ENCODE measurements at regions not wholly inside any gene's neighbourhood (a gene's known extent, or its start where the extent isn't known, plus 50 kb on each side); places are given as distances from the start of the nearest gene placed in this dataset.
"Not testable (repeated sequence)": the region's sequence is repeated elsewhere in the genome, so short reads cannot be mapped to it uniquely, and the experiment has no call there.

DNA sequence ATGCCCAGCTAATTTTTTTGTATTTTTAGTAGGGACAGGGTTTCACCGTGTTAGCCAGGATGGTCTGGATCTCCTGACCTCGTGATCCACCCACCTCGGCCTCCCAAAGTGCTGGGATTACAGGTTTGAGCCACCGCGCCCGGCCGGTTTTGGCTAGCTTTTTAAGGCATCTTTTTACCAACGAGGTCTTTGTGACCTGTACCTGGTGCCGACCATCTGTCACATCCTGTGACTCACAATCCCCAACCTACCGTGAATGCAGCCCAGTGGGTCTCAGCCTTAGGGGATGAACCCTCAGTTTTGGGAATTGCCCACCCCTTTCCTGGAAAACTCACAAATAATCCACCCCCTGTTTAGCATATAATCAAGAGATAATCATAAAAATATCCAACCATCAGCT, 607.4 kb upstream of the RBFOX1 start:
- ATAC-seq; DNase-seq (ENCODE audit: missing footprints); intact Hi-C loops (cut with DNase I): not testable (repeated sequence)

DNA sequence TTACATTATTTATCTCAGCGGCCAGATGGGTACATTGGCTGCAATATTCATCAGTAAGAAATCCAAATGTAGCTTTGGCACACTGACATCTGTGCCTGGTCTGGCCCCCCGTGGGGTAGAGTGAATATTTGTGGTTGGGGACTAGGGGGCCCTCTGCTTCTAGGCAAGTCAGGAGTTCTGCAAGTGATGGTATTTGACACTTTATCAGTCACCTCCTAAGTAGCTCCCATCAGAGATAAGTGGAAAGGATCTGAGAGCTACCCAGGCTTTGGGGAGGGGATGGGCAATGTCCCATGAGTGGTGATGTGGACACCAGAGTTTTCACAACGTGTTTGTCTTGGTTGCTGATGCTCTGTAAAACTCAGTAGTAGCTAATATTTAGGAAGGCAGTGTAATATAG, 609.9 kb upstream of the RBFOX1 start:
- intact Hi-C loops (cut with DNase I), result no loop called here
- DNase-seq (ENCODE audit: missing footprints), result no peak
- no peak for ATAC-seq

- no peak for DNase-seq (ENCODE audit: missing footprints)
- intact Hi-C loops (cut with DNase I), result no loop called here
- no peak for ATAC-seq
These were observed 618.1 kb upstream of the RBFOX1 start for GRCh38 chr16:6714510-6714909.

DNA sequence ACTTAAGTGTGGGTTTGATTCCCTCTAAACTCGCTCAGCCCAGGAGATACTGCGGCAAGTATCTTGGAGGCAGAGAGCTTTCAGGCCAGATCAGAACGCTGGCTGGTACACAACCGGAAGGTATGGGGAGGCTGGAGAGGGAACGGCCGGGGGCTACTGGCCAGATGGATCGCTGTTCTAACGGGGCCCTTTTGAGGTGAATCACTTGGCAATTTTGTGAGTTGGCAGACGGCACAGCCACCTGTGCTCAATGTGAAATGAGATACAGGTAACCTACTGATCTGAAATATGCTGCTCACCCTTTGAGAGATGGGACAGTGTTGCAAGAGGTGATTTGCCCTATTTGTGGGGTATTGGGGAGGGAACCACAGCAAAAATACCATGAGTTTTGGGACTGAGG, 622.9 kb upstream of the RBFOX1 start:
- ATAC-seq (no peak), DNase-seq (ENCODE audit: missing footprints) (no peak)
- intact Hi-C loops (cut with DNase I), result no loop called here

DNA sequence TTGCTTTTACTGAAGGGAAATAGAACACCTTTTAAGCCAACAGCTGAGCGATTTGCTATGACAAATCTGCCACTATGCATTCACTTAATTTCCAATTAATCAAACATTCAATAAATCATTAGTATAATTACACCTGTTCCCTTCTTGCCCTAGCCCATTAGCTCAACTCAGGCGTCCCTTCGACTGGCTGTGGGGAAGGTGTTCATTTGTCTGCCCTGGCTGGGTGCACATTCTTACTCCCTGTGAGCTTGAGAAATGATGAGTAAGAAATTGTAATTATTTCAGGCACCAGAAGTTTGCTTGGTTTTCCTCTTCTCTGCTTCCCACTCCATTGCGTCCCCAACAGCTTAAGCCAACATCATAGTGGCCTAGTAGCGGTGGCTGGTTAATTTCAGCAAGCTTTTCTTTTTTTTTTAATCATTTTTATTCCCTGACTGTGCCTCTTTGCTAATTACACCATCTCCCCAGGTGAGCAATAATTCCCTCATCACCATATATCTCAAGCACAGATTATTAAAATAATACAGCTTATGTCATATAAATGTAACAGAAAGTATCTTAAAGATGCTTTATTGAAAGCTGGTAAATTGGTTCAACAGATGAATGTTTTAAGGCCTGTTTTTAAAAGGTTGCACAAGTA, 623.9 kb upstream of the RBFOX1 start:
- ATAC-seq, result no peak
- intact Hi-C loops (cut with DNase I), result no loop called here
- DNase-seq (ENCODE audit: missing footprints), result no peak

DNA sequence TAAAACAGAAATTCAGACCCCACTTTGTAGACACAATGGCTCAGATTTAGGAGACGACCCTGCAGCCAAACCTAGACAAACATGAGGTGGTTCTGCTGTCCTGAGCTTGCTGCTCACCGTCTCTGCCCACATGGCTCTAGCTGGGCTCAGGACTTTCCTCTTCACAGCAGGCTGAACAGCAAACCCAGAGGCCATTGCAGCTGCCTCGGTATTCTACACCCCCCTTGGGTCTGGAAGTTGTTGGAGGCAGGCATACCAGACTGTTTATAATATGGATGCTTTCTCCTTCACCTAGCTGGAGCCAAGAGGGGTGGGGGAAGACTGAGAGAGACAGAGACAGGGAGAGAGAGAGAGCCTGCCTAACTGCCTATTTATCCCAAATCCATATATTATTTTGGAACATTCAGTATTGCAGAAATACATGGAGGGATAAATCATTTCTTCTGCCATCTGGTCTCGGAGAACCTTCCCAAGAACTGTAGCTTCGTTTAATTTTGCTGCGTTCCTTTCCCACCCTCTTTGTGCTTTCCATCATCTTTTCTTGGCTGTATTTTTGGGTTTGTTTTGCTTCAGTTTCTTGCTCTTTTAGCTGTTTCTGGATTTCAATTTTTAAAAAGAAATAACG, 628.2 kb upstream of the RBFOX1 start:
- ATAC-seq (no peak), DNase-seq (ENCODE audit: missing footprints) (no peak)
- intact Hi-C loops (cut with DNase I), result no loop called here

GRCh38 chr16:6701096-6701495, 631.5 kb upstream of the RBFOX1 start:
- ATAC-seq (no peak), DNase-seq (ENCODE audit: missing footprints) (no peak)
- intact Hi-C loops (cut with DNase I), result no loop called here

- intact Hi-C loops (cut with DNase I), result no loop called here
- no peak for DNase-seq (ENCODE audit: missing footprints)
- ATAC-seq, result no peak
These were observed 634.1 kb upstream of the RBFOX1 start for GRCh38 chr16:6698548-6698947.

DNA sequence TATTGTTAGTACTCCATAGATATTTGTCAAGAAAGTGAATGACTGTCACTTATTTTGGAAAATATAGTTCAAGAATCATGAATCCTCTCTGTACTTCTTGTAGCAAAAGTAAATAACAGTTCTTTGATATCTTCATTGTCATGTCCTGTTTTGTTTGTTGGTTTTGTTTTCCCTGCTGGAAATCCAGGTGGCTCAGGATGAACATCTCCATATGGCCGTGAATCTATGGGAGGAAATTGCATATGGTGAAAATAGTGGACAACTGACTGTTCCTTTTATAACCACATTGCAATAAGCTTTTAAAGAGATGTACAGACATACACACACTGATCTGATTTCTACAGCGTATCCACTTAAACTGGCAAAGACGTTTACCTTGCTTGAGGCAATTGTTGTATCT, 637.0 kb upstream of the RBFOX1 start:
- DNase-seq (ENCODE audit: missing footprints) (no peak), ATAC-seq (no peak)
- intact Hi-C loops (cut with DNase I), result no loop called here

- no peak for DNase-seq (ENCODE audit: missing footprints)
- intact Hi-C loops (cut with DNase I), result no loop called here
- ATAC-seq, result no peak
These were observed 638.0 kb upstream of the RBFOX1 start for GRCh38 chr16:6694636-6695035.

DNA sequence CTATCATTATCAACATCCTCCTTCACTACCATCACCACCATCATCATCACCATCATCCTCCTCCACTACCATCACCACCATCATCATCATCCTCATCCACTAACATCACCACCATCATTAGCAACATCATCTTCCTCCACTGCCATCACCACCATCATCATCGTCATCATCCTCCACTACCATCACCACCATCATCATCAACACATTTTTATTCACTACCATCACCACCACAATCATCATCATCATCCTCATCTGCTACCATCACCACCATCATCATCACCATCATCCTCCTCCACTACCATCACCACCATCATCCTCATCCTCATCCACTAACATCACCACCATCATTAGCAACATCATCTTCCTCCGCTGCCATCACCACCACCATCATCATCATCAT, 639.2 kb upstream of the RBFOX1 start:
- intact Hi-C loops (cut with DNase I); DNase-seq (ENCODE audit: missing footprints): not testable (repeated sequence)

GRCh38 chr16:6692874-6693273, 639.8 kb upstream of the RBFOX1 start:
- intact Hi-C loops (cut with DNase I), result no loop called here
- ATAC-seq (no peak), DNase-seq (ENCODE audit: missing footprints) (no peak)

More for the DNA sequence above, 639.2 kb upstream of the RBFOX1 start:
- not testable (repeated sequence) for ATAC-seq

GRCh38 chr16:6690741-6691140, 641.9 kb upstream of the RBFOX1 start:
- DNase-seq (ENCODE audit: missing footprints) (no peak), ATAC-seq (no peak)
- intact Hi-C loops (cut with DNase I), result no loop called here

GRCh38 chr16:6689643-6690042, 643.0 kb upstream of the RBFOX1 start:
- intact Hi-C loops (cut with DNase I), result no loop called here
- ATAC-seq (no peak), DNase-seq (ENCODE audit: missing footprints) (no peak)

DNA sequence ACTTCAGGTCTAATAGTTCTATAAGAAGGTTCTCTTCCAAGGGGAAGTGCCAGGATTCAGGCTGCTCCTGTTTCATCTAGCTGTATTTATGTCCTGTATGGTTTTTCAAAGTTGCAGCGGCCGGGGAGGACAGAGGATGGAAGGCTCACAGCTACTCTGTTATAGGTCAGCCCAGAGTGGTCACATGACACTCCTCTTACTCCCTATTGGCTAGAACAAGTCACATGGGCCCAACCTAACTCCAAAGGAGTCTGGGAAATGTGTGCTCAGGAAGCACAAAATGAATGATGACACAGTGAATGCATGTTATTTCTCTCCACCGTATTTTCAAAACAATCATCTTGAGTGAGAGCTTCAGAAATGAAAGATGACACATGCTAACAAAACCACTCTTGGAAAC, 645.1 kb upstream of the RBFOX1 start:
- ATAC-seq (no peak), DNase-seq (ENCODE audit: missing footprints) (no peak)
- intact Hi-C loops (cut with DNase I), result no loop called here

DNA sequence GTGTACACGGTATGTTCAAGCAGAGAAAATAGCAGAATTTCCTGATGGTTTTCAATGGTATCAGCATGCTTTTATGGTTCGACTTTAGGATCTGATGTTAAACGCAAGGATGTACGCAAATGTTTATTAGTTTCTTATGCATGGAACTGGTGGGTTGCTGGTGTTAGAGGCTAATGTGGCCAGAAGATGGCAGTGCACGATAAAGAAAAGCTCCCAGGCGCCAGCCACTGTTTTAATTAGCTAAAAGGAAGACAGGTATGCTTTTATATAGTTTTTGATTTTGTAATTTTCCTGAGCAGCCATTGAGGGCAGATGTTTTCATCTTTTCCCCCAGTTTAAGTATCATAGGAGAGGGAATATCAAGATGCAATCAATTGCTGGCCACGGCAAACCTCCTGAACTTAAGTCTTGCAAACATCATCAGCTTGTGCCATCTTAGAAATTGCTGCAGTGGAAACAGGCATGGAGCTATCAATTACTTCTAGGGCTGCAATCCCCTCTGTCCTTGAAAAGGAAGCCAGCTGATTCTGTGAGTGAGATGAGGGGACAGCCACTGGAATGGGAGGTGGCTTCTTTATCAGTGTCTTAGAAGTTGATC, 648.5 kb upstream of the RBFOX1 start:
- no peak for DNase-seq (ENCODE audit: missing footprints)
- ATAC-seq, result no peak
- intact Hi-C loops (cut with DNase I), result no loop called here

GRCh38 chr16:6682142-6682811, 650.4 kb upstream of the RBFOX1 start:
- ATAC-seq (no peak), DNase-seq (ENCODE audit: missing footprints) (no peak)
- intact Hi-C loops (cut with DNase I), result no loop called here

GRCh38 chr16:6678586-6678985, 654.1 kb upstream of the RBFOX1 start:
- intact Hi-C loops (cut with DNase I), result no loop called here
- ATAC-seq (no peak), DNase-seq (ENCODE audit: missing footprints) (no peak)

DNA sequence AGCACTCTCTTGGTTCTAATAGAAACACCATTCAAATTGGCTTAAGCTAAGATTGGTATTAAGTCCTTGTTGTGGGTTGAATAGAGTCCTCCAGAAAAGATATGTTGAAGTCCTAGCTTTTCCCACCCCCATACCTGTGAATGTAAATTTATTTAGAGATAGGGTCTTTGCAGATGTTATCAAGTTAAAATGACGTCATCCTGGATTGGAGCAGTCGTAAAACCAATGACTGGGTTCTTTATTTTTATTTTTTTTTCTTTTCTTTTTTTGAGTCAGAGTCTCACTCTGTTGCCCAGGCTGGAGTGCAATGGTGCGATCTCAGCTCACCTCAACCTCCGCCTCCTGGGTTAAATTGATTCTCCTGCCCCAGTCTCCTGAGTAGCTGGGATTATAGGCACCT, 658.6 kb upstream of the RBFOX1 start:
- no peak for DNase-seq (ENCODE audit: missing footprints)
- intact Hi-C loops (cut with DNase I), result no loop called here
- no peak for ATAC-seq

- DNase-seq (ENCODE audit: missing footprints), result no peak
- intact Hi-C loops (cut with DNase I), result no loop called here
- ATAC-seq, result no peak
These were observed 660.1 kb upstream of the RBFOX1 start for GRCh38 chr16:6672507-6672906.
